OCI-LY7 (cell line): ENCODE measurements at regions not wholly inside any gene's neighbourhood (a gene's known extent, or its start where the extent isn't known, plus 50 kb on each side); places are given as distances from the start of the nearest gene placed in this dataset.

Source experiments
- BruUV-seq: library from RNA; stranded (reverse); fragments of 400-500 nt; replicated peaks from 2 replicates; lab custom pipeline; 2021; lab: Mats Ljungman, UMichigan
- CTCF ChIA-PET: fragments of 300-600 bp; sonication (Branson Sonifier 250); formaldehyde crosslinking; loops from one replicate; lab custom pipeline; 2022; ENCODE audit warnings: antibody characterized with exemption; ENCODE audit not compliant: unreplicated experiment; lab: Charles Lee
- POLR2A ChIA-PET: fragments of 300-600 bp; sonication (Branson Sonifier 250); formaldehyde crosslinking; loops from one replicate; lab custom pipeline; 2022; ENCODE audit warnings: antibody characterized with exemption; lab: Charles Lee
- DNase-seq: peaks from one replicate; pipeline ENCODE4 v3.0.0-alpha.2; 2015; ENCODE audit warnings: low spot score
- H2AFZ ChIP-seq: fragments of 200-600 bp; sonication (generic), shearing (Covaris generic); 2 replicates; pipeline ENCODE4 v1.6.1; 2014; ENCODE audit warnings: mild to moderate bottlenecking, antibody characterized with exemption, low read length, moderate library complexity
- H3K27ac ChIP-seq: fragments of 200-600 bp; sonication (generic); 2 replicates; pipeline ENCODE4 v1.5.1; 2014; ENCODE audit warnings: mixed run types, low read depth, mild to moderate bottlenecking, moderate library complexity, low read length, inconsistent platforms; ENCODE audit not compliant: poor library complexity, severe bottlenecking
- H3K36me3 ChIP-seq: fragments of 200-600 bp; sonication (generic); 2 replicates; pipeline ENCODE4 v1.6.1; 2014; ENCODE audit warnings: mild to moderate bottlenecking, antibody characterized with exemption, low read length, moderate library complexity, mixed read lengths; ENCODE audit not compliant: insufficient read depth
- H3K4me1 ChIP-seq: fragments of 200-600 bp; sonication (generic); 2 replicates; pipeline ENCODE4 v1.5.1; 2014; ENCODE audit warnings: mild to moderate bottlenecking, low read length; ENCODE audit not compliant: insufficient read depth, poor library complexity, severe bottlenecking
- H3K4me2 ChIP-seq: fragments of 200-600 bp; sonication (generic); 2 replicates; pipeline ENCODE4 v1.6.1; 2014; ENCODE audit warnings: mild to moderate bottlenecking, low read length
- H3K4me3 ChIP-seq: fragments of 200-600 bp; sonication (generic); 2 replicates; pipeline ENCODE4 v1.5.1; 2014; ENCODE audit warnings: mild to moderate bottlenecking, low read depth, low read length; ENCODE audit not compliant: poor library complexity, severe bottlenecking
- H3K79me2 ChIP-seq: fragments of 200-600 bp; sonication (generic); 2 replicates; pipeline ENCODE4 v1.6.1; 2016; ENCODE audit warnings: low read depth, mild to moderate bottlenecking, low read length, moderate library complexity, mixed read lengths; ENCODE audit not compliant: insufficient read depth
- H3K9me2 ChIP-seq: fragments of 200-600 bp; sonication (generic); 2 replicates; pipeline ENCODE4 v1.6.1; 2016; ENCODE audit warnings: mild to moderate bottlenecking, low read length, mixed read lengths; ENCODE audit not compliant: insufficient read depth
- H3K9me3 ChIP-seq: fragments of 200-600 bp; sonication (generic); 2 replicates; pipeline ENCODE4 v1.6.1; 2014; ENCODE audit warnings: mild to moderate bottlenecking, mixed run types, low read length, mixed read lengths
- H4K20me1 ChIP-seq: fragments of 200-600 bp; sonication (generic); 2 replicates; pipeline ENCODE4 v1.6.1; 2014; ENCODE audit warnings: mild to moderate bottlenecking, antibody characterized with exemption, low read length, moderate library complexity, mixed read lengths; ENCODE audit not compliant: insufficient read depth
- CTCF ChIP-seq: fragments of 200-600 bp; sonication (generic); conservative IDR thresholded peaks from 2 replicates; pipeline ENCODE4 v1.5.1; 2014; ENCODE audit warnings: mild to moderate bottlenecking, antibody characterized with exemption, low read length, moderate library complexity, mixed read lengths
- EZH2phosphoT487 ChIP-seq: fragments of 200-600 bp; sonication (generic); IDR thresholded peaks from 2 replicates; pipeline ENCODE4 v1.6.1; 2018; ENCODE audit warnings: low read depth, borderline replicate concordance, mild to moderate bottlenecking, mixed run types, antibody characterized with exemption, low read length, moderate library complexity, mixed read lengths
- intact Hi-C: fragments of 100-400 bp; cut with micrococcal nuclease; formaldehyde crosslinking; loops from one replicate; pipeline ENCODE4 v1.10.0; 2022; ENCODE audit not compliant: unreplicated experiment

GRCh38 chr14:22416193-22416592 lies 172.8 kb downstream of the DAD1 start:
- Histone ChIP-seq H3K9me3 (no peaks in the 10 kb centered on the region), H3K4me1 (peaks cover 52% of the 10 kb centered on the region), H2AFZ (no peak overlapping the region), H3K36me3 (no peaks in the 10 kb centered on the region), H3K9me2 (no peaks in the 10 kb centered on the region), H3K4me2 (no peak overlapping the region), H3K27ac (no peak overlapping the region), H3K79me2 (no peaks in the 10 kb centered on the region), H4K20me1 (no peaks in the 10 kb centered on the region), H3K4me3 (no peak overlapping the region)
- ChIA-PET POLR2A (interaction anchor here (0.7 to 2.1 kb wide), 4 partner anchors 11 to 27 kb away, joined by 3 to 6 read pairs (median 4); no protein-coding TSS in a partner anchor), CTCF (no interaction called here)
- TF ChIP-seq CTCF (no peak), EZH2phosphoT487 (no peak)
- DNase-seq: no peak
- no TSS peak for BruUV-seq
- intact Hi-C loops: no loop called here

- Histone ChIP-seq H2AFZ (no peak overlapping the region), H4K20me1 (no peaks in the 10 kb centered on the region), H3K36me3 (no peaks in the 10 kb centered on the region), H3K4me3 (no peak overlapping the region), H3K4me1 (peaks cover 47% of the 10 kb centered on the region), H3K9me3 (no peaks in the 10 kb centered on the region), H3K27ac (no peak overlapping the region), H3K9me2 (no peaks in the 10 kb centered on the region), H3K79me2 (no peaks in the 10 kb centered on the region), H3K4me2 (no peak overlapping the region)
- intact Hi-C loops: no loop called here
- ChIA-PET POLR2A (interaction anchor here (1.2 to 2.1 kb wide), 2 partner anchors 11 to 14 kb away, joined by 3 to 6 read pairs; no protein-coding TSS in a partner anchor), CTCF (no interaction called here)
- no peak for DNase-seq
- TF ChIP-seq CTCF (no peak), EZH2phosphoT487 (no peak)
- no TSS peak for BruUV-seq
These were observed 173.4 kb downstream of the DAD1 start for GRCh38 chr14:22415605-22415959.

- no peaks in the 10 kb centered on the region for H3K36me3 ChIP-seq
- no peaks in the 10 kb centered on the region for H3K79me2 ChIP-seq
- BruUV-seq: no TSS peak
- no peak overlapping the region for H3K4me2 ChIP-seq
- ChIA-PET CTCF (no interaction called here), POLR2A (interaction anchor here (1.4 to 2.1 kb wide), 2 partner anchors 10 to 38 kb away, joined by 5 to 6 read pairs; no protein-coding TSS in a partner anchor)
- H3K4me1 ChIP-seq: peaks cover 47% of the 10 kb centered on the region
- H3K4me3 ChIP-seq: no peak overlapping the region
- no peaks in the 10 kb centered on the region for H3K9me3 ChIP-seq
- H4K20me1 ChIP-seq: no peaks in the 10 kb centered on the region
- DNase-seq: no peak
- no peak overlapping the region for H2AFZ ChIP-seq
- H3K9me2 ChIP-seq: no peaks in the 10 kb centered on the region
- intact Hi-C loops: no loop called here
- TF ChIP-seq CTCF: no peak
- no peak for TF ChIP-seq EZH2phosphoT487
- H3K27ac ChIP-seq: no peak overlapping the region
These were observed 174.0 kb downstream of the DAD1 start for GRCh38 chr14:22414876-22415604.
